ENCODE measurements at regions not wholly inside any gene's neighbourhood (a gene's known extent, or its start where the extent isn't known, plus 50 kb on each side); places are given as distances from the start of the nearest gene placed in this dataset.

DNA sequence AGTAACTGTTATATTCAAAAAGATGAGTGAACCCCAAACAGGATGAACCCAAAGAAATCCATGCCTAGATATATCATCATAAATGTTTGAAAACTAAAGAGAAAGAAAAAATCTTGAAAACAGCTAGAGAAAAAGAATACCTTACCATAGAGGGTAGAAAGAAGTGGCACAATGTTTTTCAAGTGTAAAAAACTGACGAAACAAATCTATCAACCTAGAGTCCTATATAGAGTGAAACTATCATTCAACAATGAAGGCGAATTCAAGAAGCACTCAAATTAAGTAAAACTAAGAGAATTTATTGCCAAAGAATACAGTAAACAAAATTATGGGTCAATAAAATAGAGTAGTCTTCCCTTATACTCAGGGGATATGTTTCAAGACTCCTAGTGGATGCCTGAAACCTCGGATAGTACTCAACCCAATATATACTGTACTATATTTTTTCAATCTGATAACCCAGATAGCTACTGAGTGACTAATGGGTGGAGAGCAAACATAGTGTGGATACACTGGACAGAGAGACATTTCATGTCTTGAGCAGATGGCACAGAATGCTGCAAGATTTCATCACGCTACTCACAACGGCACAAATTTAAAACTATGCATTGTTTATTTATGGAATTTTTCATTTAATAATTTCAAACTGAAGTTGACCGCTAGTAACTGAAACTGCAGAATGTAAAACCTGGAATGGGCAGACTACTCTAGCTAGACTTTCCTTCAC lies 52.6 kb upstream of the TMEM106B start:
- TF ChIP-seq POLR2A (IDR thresholded peaks at IDR 0.05) (no peak), POLR2AphosphoS5 (IDR thresholded peaks at IDR 0.05) (no peak)
- TF ChIP-seq, protein P1, sequence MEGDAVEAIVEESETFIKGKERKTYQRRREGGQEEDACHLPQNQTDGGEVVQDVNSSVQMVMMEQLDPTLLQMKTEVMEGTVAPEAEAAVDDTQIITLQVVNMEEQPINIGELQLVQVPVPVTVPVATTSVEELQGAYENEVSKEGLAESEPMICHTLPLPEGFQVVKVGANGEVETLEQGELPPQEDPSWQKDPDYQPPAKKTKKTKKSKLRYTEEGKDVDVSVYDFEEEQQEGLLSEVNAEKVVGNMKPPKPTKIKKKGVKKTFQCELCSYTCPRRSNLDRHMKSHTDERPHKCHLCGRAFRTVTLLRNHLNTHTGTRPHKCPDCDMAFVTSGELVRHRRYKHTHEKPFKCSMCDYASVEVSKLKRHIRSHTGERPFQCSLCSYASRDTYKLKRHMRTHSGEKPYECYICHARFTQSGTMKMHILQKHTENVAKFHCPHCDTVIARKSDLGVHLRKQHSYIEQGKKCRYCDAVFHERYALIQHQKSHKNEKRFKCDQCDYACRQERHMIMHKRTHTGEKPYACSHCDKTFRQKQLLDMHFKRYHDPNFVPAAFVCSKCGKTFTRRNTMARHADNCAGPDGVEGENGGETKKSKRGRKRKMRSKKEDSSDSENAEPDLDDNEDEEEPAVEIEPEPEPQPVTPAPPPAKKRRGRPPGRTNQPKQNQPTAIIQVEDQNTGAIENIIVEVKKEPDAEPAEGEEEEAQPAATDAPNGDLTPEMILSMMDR (IDR thresholded peaks at IDR 0.05): no peak
- H3K4me1 ChIP-seq (replicated peaks): no peaks in the 10 kb centered on the region
- no peak overlapping the region for H3K4me3 ChIP-seq
- H3K36me3 ChIP-seq: no peaks in the 10 kb centered on the region
- H3K27me3 ChIP-seq (replicated peaks; ENCODE audit: insufficient read depth): no peaks in the 10 kb centered on the region
- no peaks in the 10 kb centered on the region for H3K9me3 ChIP-seq
- no peak overlapping the region for H3K27ac ChIP-seq
- 52% methylated on average over 6 of the region's 6 CpGs for WGBS
- intact Hi-C loops (cut with DNase I): no loop called here
- DNase-seq (ENCODE audit: low spot score): no peak

DNA sequence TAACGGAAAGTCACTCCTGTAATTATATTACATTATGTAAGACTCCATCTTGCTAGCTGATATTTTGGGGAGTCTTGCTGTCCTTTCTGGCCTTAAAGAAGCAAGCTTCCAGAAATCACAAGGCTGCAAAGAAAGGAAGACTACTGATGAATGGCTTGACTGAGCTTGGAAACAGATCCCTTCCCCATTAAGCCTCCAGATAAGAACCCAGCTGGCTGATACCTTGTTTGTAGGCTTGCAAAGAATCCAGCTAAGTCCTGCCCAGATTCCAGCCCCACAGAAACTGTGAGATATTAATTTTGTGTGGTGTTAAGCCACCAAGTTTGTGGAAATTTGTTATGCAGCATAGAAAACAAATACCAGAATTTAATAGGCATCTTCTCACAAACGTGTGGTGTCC lies 49.9 kb upstream of the TMEM106B start:
- TF ChIP-seq POLR2AphosphoS5 (IDR thresholded peaks at IDR 0.05) (no peak), POLR2A (IDR thresholded peaks at IDR 0.05) (no peak)
- TF ChIP-seq, protein P1 (IDR thresholded peaks at IDR 0.05): no peak
- Histone ChIP-seq H3K9me3 (no peaks in the 10 kb centered on the region), H3K4me3 (no peak overlapping the region), H3K36me3 (no peaks in the 10 kb centered on the region), H3K27ac (no peak overlapping the region), H3K27me3 (replicated peaks; ENCODE audit: insufficient read depth) (no peaks in the 10 kb centered on the region), H3K4me1 (replicated peaks) (no peaks in the 10 kb centered on the region)
- WGBS: 57% methylated on average over 2 of the region's 2 CpGs
- intact Hi-C loops (cut with DNase I): no loop called here
- no peak for DNase-seq (ENCODE audit: low spot score)
